GM06990 (cell line): ENCODE measurements at regions not wholly inside any gene's neighbourhood (a gene's known extent, or its start where the extent isn't known, plus 50 kb on each side); places are given as distances from the start of the nearest gene placed in this dataset.
"Not testable (repeated sequence)": the region's sequence is repeated elsewhere in the genome, so short reads cannot be mapped to it uniquely, and the experiment has no call there.

Experiments
- DNase-seq: peaks from one replicate; pipeline ENCODE4 v3.0.0-alpha.2; 2011; ENCODE audit not compliant: insufficient read length; ENCODE audit errors: extremely low read depth
- H3K27me3 ChIP-seq: replicated peaks from 2 replicates; pipeline ENCODE4 v1.6.0; 2011; ENCODE audit warnings: low read length; ENCODE audit not compliant: control insufficient read depth, insufficient read depth
- H3K36me3 ChIP-seq: 2 replicates; pipeline ENCODE4 v1.5.1; 2011; ENCODE audit warnings: low read length; ENCODE audit not compliant: control insufficient read depth, insufficient read depth
- H3K4me3 ChIP-seq: replicated peaks from 2 replicates; pipeline ENCODE4 v1.5.1; 2011; ENCODE audit warnings: low read depth, mild to moderate bottlenecking, control low read depth, low read length
- CTCF ChIP-seq: IDR thresholded peaks from 2 replicates; pipeline ENCODE4 v1.5.1; 2011; ENCODE audit warnings: low read length, control low read depth, mild to moderate bottlenecking, inconsistent platforms; ENCODE audit not compliant: insufficient read depth, poor library complexity, severe bottlenecking

GRCh38 chr17:5975661-5976060 lies 94.5 kb upstream of the WSCD1 start:
- H3K27me3 ChIP-seq: peaks cover 2% of the 10 kb centered on the region; the same call in 1 of the 2 replicates
- H3K36me3 ChIP-seq: no peaks in the 10 kb centered on the region
- DNase-seq: no peak
- H3K4me3 ChIP-seq: no peak overlapping the region
- TF ChIP-seq CTCF: no peak

DNA sequence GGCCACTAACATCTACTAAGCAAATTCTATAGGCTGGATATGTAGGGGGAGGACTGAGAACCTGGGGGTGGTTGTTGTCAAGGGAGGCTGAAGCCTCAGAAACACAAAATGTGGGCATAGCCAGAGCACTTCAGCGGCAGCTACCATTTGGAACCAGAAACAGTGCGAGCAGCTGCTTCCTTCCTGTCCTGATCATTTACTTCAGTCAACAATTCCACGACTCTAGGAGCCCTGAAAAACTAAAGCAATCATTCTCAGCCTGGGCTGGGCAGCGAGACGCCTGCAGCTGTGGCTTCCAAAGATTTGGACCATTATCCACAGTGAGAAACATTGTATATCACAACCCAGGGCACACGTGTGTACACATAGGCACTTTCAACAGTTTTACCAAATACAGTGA lies 93.9 kb upstream of the WSCD1 start:
- no peaks in the 10 kb centered on the region for H3K36me3 ChIP-seq
- peaks cover 2% of the 10 kb centered on the region; the same call in 1 of the 2 replicates for H3K27me3 ChIP-seq
- H3K4me3 ChIP-seq: no peak overlapping the region
- TF ChIP-seq CTCF: no peak
- no peak for DNase-seq

DNA sequence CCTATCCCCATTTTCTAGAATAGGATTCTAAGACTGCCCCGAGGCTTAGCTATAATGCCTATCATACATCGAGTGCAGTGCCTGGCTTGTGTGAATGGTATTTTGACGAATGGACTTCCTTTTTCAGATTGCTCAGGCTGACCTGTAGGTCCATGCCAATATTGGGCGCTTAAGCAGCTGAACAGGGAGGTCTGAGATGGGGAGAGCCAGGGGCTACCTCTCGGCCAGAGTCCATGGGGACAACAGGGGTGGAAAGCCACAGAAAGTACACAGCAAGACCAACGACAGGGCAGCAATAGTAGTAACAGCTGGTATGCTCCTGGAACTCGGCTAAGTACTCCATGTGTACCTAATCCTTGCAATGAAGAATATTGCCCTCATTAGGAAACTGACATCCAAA lies 91.7 kb upstream of the WSCD1 start:
- Histone ChIP-seq H3K27me3 (peaks cover 2% of the 10 kb centered on the region; the same call in 1 of the 2 replicates), H3K36me3 (no peaks in the 10 kb centered on the region), H3K4me3 (no peak overlapping the region)
- TF ChIP-seq CTCF: no peak
- DNase-seq: no peak

DNA sequence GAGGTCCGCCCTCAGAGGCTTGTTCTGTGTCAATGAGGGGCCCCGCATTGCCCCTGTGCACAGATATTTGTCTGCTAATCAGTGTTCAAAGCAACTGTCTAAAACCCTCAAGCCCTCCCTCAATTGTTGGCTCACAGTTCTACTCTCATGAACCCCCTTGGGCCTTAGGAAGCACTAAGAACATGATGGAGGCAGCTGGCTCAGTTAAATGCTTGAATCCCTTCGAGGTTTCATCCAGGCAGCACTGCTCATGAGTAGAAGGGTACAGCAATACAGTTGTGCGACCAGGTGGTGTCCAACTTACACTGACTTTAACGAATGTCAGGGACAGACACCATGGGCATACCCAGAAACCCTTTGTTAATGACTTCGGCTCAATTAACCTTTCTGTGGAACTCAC lies 89.2 kb upstream of the WSCD1 start:
- peaks cover 2% of the 10 kb centered on the region; the same call in 1 of the 2 replicates for H3K27me3 ChIP-seq
- TF ChIP-seq CTCF: no peak

GRCh38 chr17:5986644-5987043 lies 83.5 kb upstream of the WSCD1 start:
- no peak for DNase-seq
- Histone ChIP-seq H3K36me3 (no peaks in the 10 kb centered on the region), H3K27me3 (no peaks in the 10 kb centered on the region), H3K4me3 (no peak overlapping the region)
- no peak for TF ChIP-seq CTCF

More for the DNA sequence above, 89.2 kb upstream of the WSCD1 start:
- Histone ChIP-seq H3K36me3 (no peaks in the 10 kb centered on the region), H3K4me3 (no peak overlapping the region)
- no peak for DNase-seq

GRCh38 chr17:6000426-6000825 lies 69.8 kb upstream of the WSCD1 start:
- no peaks in the 10 kb centered on the region for H3K36me3 ChIP-seq
- H3K4me3 ChIP-seq: no peak overlapping the region
- TF ChIP-seq CTCF: no peak
- no peak for DNase-seq
- no peaks in the 10 kb centered on the region; the same call in 1 of the 2 replicates for H3K27me3 ChIP-seq

- H3K4me3 ChIP-seq, DNase-seq, H3K27me3 ChIP-seq: not testable (repeated sequence)
Measured at GRCh38 chr17:6003221-6003620, 67.0 kb upstream of the WSCD1 start.

More at GRCh38 chr17:6003221-6003620, 67.0 kb upstream of the WSCD1 start:
- not testable (repeated sequence) for H3K36me3 ChIP-seq
